T-helper 17 cell (primary cell): ENCODE measurements at regions not wholly inside any gene's neighbourhood (a gene's known extent, or its start where the extent isn't known, plus 50 kb on each side); places are given as distances from the start of the nearest gene placed in this dataset.

Source experiments
- ATAC-seq: fragments of 150-1000 bp; cut with Tn5 transposase; 2 replicates; pipeline ENCODE4 v1.10.0; 2021; ENCODE audit warnings: mild to moderate bottlenecking, moderate library complexity
- DNase-seq, 3 donors: peaks; one replicate each; pipeline versions ENCODE4 v3.0.0 to v3.0.0-alpha.2; 2020 to 2021
- H3K9me3 ChIP-seq: one replicate; pipeline ENCODE4 v1.7.0; 2013; ENCODE audit warnings: low read length, mild to moderate bottlenecking; ENCODE audit not compliant: control insufficient read depth, poor library complexity, severe bottlenecking
- H3K27ac Mint-ChIP-seq: one replicate; pipeline ENCODE4 v1.8.0; 2022; ENCODE audit warnings: mild to moderate bottlenecking, moderate library complexity, mixed read lengths
- H3K27me3 Mint-ChIP-seq: one replicate; pipeline ENCODE4 v1.8.0; 2022; ENCODE audit warnings: mixed read lengths
- H3K36me3 Mint-ChIP-seq: one replicate; pipeline ENCODE4 v1.8.0; 2022; ENCODE audit warnings: low read depth, mixed read lengths
- H3K4me1 Mint-ChIP-seq: one replicate; pipeline ENCODE4 v1.8.0; 2022; ENCODE audit warnings: mild to moderate bottlenecking, mixed read lengths
- H3K4me3 Mint-ChIP-seq: one replicate; pipeline ENCODE4 v1.8.0; 2022; ENCODE audit warnings: mild to moderate bottlenecking, moderate library complexity, mixed read lengths

DNA sequence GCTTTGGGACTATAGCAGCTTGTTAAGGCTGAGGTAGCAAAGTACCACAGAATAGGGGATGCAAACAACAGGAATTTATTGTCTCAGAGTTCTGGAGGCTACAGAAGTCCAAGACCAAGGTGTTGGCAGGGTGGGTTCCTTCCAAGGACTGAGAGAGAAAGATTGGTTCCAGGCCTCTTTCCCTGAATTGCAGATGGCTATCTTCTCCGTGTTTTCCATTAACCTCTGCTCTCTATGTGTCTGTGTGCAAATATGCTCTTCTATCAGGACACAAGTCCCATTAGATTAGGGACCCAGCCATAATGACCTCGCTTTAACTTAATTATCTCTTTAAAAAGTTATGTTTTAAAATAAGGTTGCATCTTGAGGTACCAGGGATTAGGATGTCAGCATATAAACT is 1732.9 kb upstream of the SLC10A2 start:
- no peak for DNase-seq
- Mint-ChIP-seq H3K27me3 (no peaks in the 10 kb centered on the region), H3K36me3 (no peaks in the 10 kb centered on the region), H3K4me3 (no peak overlapping the region), H3K27ac (no peak overlapping the region), H3K4me1 (no peaks in the 10 kb centered on the region)
- no peaks in the 10 kb centered on the region for H3K9me3 ChIP-seq
- ATAC-seq: no peak

GRCh38 chr13:104798486-104798885 is 1732.3 kb upstream of the SLC10A2 start:
- Mint-ChIP-seq H3K4me3 (no peak overlapping the region), H3K4me1 (no peaks in the 10 kb centered on the region), H3K36me3 (no peaks in the 10 kb centered on the region), H3K27ac (no peak overlapping the region), H3K27me3 (no peaks in the 10 kb centered on the region)
- ATAC-seq: no peak
- no peaks in the 10 kb centered on the region for H3K9me3 ChIP-seq
- DNase-seq: no peak

- no peaks in the 10 kb centered on the region for H3K9me3 ChIP-seq
- Mint-ChIP-seq H3K4me3 (no peak overlapping the region), H3K27ac (no peak overlapping the region), H3K4me1 (no peaks in the 10 kb centered on the region), H3K36me3 (no peaks in the 10 kb centered on the region), H3K27me3 (no peaks in the 10 kb centered on the region)
- DNase-seq: no peak
- ATAC-seq: no peak
These were observed 1730.4 kb upstream of the SLC10A2 start for GRCh38 chr13:104796581-104796980.

- Mint-ChIP-seq H3K27ac (no peak overlapping the region), H3K27me3 (no peaks in the 10 kb centered on the region), H3K36me3 (no peaks in the 10 kb centered on the region), H3K4me3 (no peak overlapping the region), H3K4me1 (no peaks in the 10 kb centered on the region)
- H3K9me3 ChIP-seq: no peaks in the 10 kb centered on the region
- DNase-seq (no peak), ATAC-seq (no peak)
These were observed 1719.7 kb upstream of the SLC10A2 start for GRCh38 chr13:104785952-104786351.

DNA sequence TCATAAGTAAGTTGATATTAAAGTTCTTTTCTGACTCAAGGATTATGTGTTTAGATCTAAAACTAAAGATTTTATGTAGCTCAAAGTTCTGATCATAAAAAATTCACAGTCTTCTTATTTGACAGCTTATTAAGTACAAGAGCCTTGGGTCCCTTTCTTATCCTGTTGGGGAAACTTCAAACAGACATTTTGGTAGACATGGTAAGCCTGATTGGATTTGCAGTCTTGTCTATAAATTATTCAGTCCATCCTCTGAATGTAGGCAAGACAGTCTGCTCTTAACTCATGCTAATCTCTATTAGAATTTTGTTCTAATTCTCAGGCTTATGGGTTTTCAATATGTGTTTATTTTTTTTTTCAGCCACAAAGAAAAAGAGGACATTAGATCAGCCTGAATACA is 1718.7 kb upstream of the SLC10A2 start:
- H3K4me1 Mint-ChIP-seq: no peaks in the 10 kb centered on the region
- no peak overlapping the region for H3K27ac Mint-ChIP-seq
- H3K27me3 Mint-ChIP-seq: no peaks in the 10 kb centered on the region
- no peak for DNase-seq
- no peaks in the 10 kb centered on the region for H3K36me3 Mint-ChIP-seq
- no peak overlapping the region for H3K4me3 Mint-ChIP-seq
- ATAC-seq: no peak
- H3K9me3 ChIP-seq: no peaks in the 10 kb centered on the region

- H3K4me1 Mint-ChIP-seq: no peaks in the 10 kb centered on the region
- ATAC-seq (no peak), DNase-seq (no peak)
- H3K4me3 Mint-ChIP-seq: no peak overlapping the region
- H3K27ac Mint-ChIP-seq: no peak overlapping the region
- H3K27me3 Mint-ChIP-seq: no peaks in the 10 kb centered on the region
- H3K36me3 Mint-ChIP-seq: no peaks in the 10 kb centered on the region
- no peaks in the 10 kb centered on the region for H3K9me3 ChIP-seq
These were observed 1716.5 kb upstream of the SLC10A2 start for GRCh38 chr13:104782741-104783140.

GRCh38 chr13:104779311-104779993 is 1713.2 kb upstream of the SLC10A2 start:
- no peaks in the 10 kb centered on the region for H3K36me3 Mint-ChIP-seq
- H3K4me3 Mint-ChIP-seq: no peak overlapping the region
- no peaks in the 10 kb centered on the region for H3K4me1 Mint-ChIP-seq
- H3K27me3 Mint-ChIP-seq: no peaks in the 10 kb centered on the region
- no peak for DNase-seq
- H3K9me3 ChIP-seq: no peaks in the 10 kb centered on the region
- ATAC-seq: no peak
- H3K27ac Mint-ChIP-seq: no peak overlapping the region

DNA sequence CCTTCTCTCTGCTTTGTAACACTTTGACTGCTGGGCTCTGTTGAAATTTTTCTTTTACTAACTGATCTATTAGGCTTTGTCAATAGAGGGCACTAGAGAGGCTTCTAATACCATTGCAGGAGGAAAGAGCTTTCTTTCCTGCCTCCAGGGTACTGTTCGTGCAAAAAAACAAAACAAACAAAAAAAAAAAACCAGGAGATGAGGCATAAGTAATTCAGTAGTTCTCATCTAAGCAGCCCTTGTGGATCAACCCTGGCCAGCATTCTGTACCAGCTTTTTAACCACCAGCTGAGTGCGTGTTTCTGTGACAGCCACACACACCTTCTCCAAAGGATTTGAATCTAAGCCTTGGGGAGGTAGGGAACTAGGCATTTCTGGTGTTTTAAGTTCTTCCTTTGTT is 1707.6 kb upstream of the SLC10A2 start:
- H3K4me1 Mint-ChIP-seq: no peaks in the 10 kb centered on the region
- peaks cover 9% of the 10 kb centered on the region for H3K27me3 Mint-ChIP-seq
- no peaks in the 10 kb centered on the region for H3K9me3 ChIP-seq
- H3K36me3 Mint-ChIP-seq: no peaks in the 10 kb centered on the region
- no peak overlapping the region for H3K4me3 Mint-ChIP-seq
- no peak overlapping the region for H3K27ac Mint-ChIP-seq
- peak; percentile 41 for ATAC-seq
- no peak for DNase-seq

DNA sequence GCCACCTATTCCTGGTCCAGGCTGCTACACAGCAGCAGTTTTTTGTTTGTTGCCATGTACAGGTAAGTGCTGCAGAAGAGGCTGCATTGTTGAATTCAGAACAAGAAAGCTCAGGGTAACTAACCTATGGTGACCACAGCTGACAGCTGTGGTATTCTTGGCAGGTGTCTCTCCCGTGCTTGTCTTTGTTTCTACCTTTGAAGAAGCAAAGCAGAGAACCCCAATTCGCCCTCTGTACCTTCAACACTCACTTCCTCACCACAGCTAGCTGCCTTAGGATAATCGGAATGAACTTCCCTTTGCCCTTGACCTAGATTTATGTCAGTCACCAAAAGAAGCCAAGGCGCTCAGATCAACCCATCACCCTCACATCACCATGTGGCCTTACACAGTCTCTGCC is 1703.3 kb upstream of the SLC10A2 start:
- Mint-ChIP-seq H3K27me3 (peaks cover 9% of the 10 kb centered on the region), H3K27ac (no peak overlapping the region), H3K4me3 (no peak overlapping the region), H3K36me3 (no peaks in the 10 kb centered on the region), H3K4me1 (no peaks in the 10 kb centered on the region)
- H3K9me3 ChIP-seq: no peaks in the 10 kb centered on the region
- DNase-seq (no peak), ATAC-seq (no peak)

DNA sequence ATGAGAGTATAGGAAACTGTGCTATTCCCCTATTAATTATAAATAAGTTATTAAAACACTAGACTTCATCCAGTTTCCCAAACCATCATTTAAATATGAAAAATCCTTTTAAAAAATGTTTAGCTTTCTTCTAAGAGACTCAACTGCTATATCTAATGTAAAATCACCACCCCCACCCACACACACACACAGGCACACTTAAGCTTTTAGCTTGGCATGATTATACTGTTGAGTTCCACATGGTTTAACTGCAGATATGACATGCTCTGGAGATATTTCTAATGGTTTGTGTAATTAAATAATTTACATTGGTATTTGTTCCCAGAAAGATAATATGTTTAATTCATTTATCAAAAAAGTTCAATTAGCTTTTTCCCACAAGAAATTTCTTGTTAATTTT is 1700.1 kb upstream of the SLC10A2 start:
- H3K27me3 Mint-ChIP-seq: peaks cover 9% of the 10 kb centered on the region
- no peaks in the 10 kb centered on the region for H3K4me1 Mint-ChIP-seq
- DNase-seq (no peak), ATAC-seq (no peak)
- H3K27ac Mint-ChIP-seq: no peak overlapping the region
- no peaks in the 10 kb centered on the region for H3K9me3 ChIP-seq
- H3K36me3 Mint-ChIP-seq: no peaks in the 10 kb centered on the region
- no peak overlapping the region for H3K4me3 Mint-ChIP-seq

- no peak for DNase-seq
These were observed 1698.4 kb upstream of the SLC10A2 start for GRCh38 chr13:104764600-104764999.

DNA sequence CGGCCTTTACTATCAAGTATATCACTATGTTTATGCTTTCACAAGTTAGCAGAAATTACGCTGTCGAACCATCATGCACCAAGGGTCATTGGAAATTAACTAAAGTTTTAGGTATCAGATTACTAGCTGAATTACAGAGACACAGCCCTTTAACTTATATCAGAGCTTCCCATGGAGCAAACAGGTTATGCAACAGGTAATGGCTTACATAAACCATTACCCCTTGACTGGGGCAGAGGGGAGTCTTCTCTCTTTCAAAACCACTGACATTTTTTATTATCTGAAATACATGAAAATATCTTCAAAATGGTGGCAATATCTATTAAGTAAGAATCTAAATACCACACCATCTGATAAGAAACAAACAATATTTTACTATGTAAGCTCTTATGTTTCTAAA is 1692.9 kb upstream of the SLC10A2 start:
- Mint-ChIP-seq H3K27ac (no peak overlapping the region), H3K4me3 (no peak overlapping the region), H3K36me3 (no peaks in the 10 kb centered on the region), H3K4me1 (no peaks in the 10 kb centered on the region), H3K27me3 (no peaks in the 10 kb centered on the region)
- no peaks in the 10 kb centered on the region for H3K9me3 ChIP-seq
- ATAC-seq (no peak), DNase-seq (no peak)

More at GRCh38 chr13:104764600-104764999, 1698.4 kb upstream of the SLC10A2 start:
- H3K9me3 ChIP-seq: no peaks in the 10 kb centered on the region
- peaks cover 3% of the 10 kb centered on the region for H3K27me3 Mint-ChIP-seq
- H3K36me3 Mint-ChIP-seq: no peaks in the 10 kb centered on the region
- no peak overlapping the region for H3K27ac Mint-ChIP-seq
- no peak for ATAC-seq
- no peaks in the 10 kb centered on the region for H3K4me1 Mint-ChIP-seq
- H3K4me3 Mint-ChIP-seq: no peak overlapping the region

DNA sequence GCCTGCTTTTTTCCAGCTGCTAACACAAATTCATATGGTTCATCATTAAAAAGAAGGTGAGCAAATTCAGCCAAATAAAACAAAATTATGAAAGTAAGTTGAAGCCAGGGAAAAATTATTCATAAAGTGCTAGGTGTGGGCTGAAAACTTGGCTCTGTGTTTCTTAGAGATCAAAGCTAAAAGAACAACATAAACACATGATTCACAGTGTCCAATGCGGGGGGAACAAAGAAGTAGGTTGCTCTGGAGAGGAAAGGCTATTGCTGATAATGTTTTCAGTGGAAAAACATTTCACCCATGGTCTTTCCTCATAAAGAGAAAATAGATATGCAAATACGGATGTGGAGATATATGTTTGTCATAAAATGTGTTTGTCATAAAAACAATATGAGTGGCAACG is 1691.5 kb upstream of the SLC10A2 start:
- no peaks in the 10 kb centered on the region for H3K36me3 Mint-ChIP-seq
- ATAC-seq: no peak
- no peaks in the 10 kb centered on the region for H3K9me3 ChIP-seq
- H3K27me3 Mint-ChIP-seq: no peaks in the 10 kb centered on the region
- no peak overlapping the region for H3K27ac Mint-ChIP-seq
- H3K4me1 Mint-ChIP-seq: no peaks in the 10 kb centered on the region
- H3K4me3 Mint-ChIP-seq: no peak overlapping the region
- no peak for DNase-seq

- ATAC-seq (no peak), DNase-seq (no peak)
- no peak overlapping the region for H3K27ac Mint-ChIP-seq
- no peaks in the 10 kb centered on the region for H3K36me3 Mint-ChIP-seq
- no peaks in the 10 kb centered on the region for H3K27me3 Mint-ChIP-seq
- no peaks in the 10 kb centered on the region for H3K4me1 Mint-ChIP-seq
- no peaks in the 10 kb centered on the region for H3K9me3 ChIP-seq
- H3K4me3 Mint-ChIP-seq: no peak overlapping the region
These were observed 1684.2 kb upstream of the SLC10A2 start for GRCh38 chr13:104750377-104750776.
